Peyer's patch (tissue), 4 donors: ENCODE measurements at regions not wholly inside any gene's neighbourhood (a gene's known extent, or its start where the extent isn't known, plus 50 kb on each side); places are given as distances from the start of the nearest gene placed in this dataset.

Source experiments
- POLR2A ChIP-seq, 2 donors: fragments of 450-650 bp; IDR thresholded peaks; one replicate each; pipeline ENCODE4 v1.5.1; 2017; ENCODE audit warnings: antibody characterized with exemption in 2 of 2, mild to moderate bottlenecking in 2 of 2, moderate library complexity in 2 of 2
- TF ChIP-seq, protein P1 (sequence below), 6 experiments: fragments of 450-650 bp in 4 of 6; fragments of 200-600 bp in 2 of 6; sonication (generic) in 1 of 6; IDR thresholded peaks; one replicate each; pipeline ENCODE4 v1.5.1; 2017 to 2019; ENCODE audit warnings: antibody characterized with exemption in 6 of 6, mild to moderate bottlenecking in 3 of 6, moderate library complexity in 1 of 6

DNA sequence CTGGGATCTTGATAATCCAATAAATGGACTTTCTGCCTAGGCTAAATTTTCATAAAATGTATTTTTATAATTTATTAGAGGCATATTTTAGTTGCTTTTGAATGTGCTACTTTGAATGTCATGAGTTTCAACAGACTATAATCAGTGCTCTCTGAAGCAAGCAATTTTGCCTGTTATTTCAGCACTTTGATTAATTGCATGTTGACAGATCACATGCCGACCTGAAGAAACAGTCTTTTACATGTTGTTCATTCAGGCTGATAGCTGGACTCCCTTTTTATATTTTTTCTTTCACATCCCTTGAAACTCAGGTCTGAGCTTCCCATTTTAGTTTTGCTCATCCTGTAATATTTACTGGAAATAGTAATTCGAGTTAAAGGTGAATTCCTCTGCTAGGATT is 341.0 kb downstream of the NAP1L3 start:
- TF ChIP-seq, protein P1, sequence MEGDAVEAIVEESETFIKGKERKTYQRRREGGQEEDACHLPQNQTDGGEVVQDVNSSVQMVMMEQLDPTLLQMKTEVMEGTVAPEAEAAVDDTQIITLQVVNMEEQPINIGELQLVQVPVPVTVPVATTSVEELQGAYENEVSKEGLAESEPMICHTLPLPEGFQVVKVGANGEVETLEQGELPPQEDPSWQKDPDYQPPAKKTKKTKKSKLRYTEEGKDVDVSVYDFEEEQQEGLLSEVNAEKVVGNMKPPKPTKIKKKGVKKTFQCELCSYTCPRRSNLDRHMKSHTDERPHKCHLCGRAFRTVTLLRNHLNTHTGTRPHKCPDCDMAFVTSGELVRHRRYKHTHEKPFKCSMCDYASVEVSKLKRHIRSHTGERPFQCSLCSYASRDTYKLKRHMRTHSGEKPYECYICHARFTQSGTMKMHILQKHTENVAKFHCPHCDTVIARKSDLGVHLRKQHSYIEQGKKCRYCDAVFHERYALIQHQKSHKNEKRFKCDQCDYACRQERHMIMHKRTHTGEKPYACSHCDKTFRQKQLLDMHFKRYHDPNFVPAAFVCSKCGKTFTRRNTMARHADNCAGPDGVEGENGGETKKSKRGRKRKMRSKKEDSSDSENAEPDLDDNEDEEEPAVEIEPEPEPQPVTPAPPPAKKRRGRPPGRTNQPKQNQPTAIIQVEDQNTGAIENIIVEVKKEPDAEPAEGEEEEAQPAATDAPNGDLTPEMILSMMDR (IDR thresholded peaks at IDR 0.05) = no peak
- no peak for TF ChIP-seq POLR2A (IDR thresholded peaks at IDR 0.05)
